ENCODE measurements at regions not wholly inside any gene's neighbourhood (a gene's known extent, or its start where the extent isn't known, plus 50 kb on each side); places are given as distances from the start of the nearest gene placed in this dataset.
A peak's percentile ranks its signal among the peaks of the same experiment; 100 is the strongest.
"Not testable (repeated sequence)": the region's sequence is repeated elsewhere in the genome, so short reads cannot be mapped to it uniquely, and the experiment has no call there.

DNA sequence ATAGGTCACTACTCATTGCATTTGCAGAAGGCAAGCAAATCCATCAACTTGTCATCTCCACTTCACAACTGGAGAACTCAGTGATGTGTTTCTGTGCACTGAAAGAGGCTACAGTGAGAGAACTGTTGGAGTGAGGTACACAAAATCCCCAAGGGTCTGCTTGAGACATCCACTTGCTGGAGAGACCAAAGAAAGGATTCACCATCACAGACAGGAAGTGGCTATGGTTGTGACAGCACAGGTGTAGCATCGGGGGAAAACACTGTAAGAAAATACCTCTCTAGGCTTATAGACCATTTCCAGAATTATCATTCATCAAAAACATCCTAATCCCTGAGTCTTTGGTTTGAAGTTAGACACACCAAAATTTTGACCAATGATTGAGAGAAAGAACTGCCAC lies 201.3 kb upstream of the OR4E1 start:
- DNase-seq (ENCODE audit: low read depth in 1 of 2, low spot score in 1 of 2), result no peak

- no peak for DNase-seq (ENCODE audit: low read depth in 1 of 2, low spot score in 1 of 2)
These were observed 200.5 kb upstream of the OR4E1 start for GRCh38 chr14:21874167-21874566.

DNA sequence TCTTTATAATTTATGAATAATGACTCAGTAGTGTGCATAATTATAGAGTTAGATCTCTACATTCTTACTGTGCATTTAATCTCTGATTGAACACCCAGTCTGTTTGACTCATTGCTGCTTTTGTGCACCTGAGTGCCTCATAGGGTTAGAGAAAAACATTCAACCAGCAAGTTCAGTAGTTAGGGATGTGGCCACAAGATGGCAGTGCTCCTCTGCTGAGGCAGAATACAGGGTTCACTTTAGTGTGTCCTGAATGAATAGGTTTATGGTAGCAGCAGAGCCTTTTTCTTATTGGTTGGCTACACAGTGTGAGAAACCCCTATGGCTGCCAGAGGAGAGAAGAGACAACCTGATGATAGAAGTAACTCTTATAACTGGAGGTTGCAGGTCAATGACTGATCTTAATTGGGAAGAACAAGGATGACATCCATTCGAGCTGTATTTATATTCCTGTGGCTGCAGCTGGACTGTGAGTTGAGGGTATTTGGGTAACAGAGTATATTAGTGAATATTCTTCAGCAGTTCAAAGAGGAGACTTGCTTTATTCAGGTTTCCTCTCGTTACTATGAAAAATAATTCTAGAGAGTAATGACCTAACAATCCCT lies 194.9 kb upstream of the OR4E1 start:
- DNase-seq (ENCODE audit: low read depth in 1 of 2, low spot score in 1 of 2), result peak; percentile 46 to 76

DNA sequence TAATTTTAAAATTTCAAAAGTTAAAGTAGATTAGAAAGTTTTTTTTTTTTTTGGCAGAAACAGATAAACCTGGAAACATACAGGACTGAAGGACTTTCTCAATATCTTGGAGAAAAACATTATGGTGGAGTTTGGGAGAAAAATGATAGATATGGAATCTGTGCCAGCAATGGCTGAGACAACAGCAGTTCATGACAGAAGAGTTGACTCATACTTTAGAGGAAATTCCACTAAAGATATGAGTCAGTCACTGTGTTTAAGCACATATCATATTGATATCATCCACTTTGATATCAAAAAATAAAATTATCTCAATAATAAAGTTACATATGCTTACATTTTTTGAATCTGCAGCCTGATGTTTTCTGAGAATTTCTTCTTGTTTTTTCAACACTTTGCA lies 193.9 kb upstream of the OR4E1 start:
- DNase-seq (ENCODE audit: low read depth in 1 of 2, low spot score in 1 of 2), result no peak

DNA sequence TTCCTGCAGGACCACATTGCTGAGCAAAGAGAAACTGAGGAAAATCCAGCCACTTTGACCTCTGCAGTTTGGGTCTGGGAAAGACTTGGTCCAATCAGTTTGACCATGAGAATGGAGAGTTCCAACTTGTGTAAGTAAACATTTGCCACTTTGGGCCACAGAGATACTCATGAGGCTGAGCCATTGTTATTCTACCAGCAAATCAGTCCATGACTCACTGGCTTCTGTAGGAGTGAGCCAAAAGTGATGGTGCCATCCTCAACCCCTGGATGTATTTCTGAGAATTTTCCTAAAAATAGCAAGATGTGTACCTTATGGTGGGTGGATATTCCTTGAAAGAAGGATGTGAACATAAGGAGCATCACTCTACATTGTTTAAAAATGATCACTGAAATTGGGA lies 192.9 kb upstream of the OR4E1 start:
- DNase-seq (ENCODE audit: low read depth in 1 of 2, low spot score in 1 of 2), result no peak

DNA sequence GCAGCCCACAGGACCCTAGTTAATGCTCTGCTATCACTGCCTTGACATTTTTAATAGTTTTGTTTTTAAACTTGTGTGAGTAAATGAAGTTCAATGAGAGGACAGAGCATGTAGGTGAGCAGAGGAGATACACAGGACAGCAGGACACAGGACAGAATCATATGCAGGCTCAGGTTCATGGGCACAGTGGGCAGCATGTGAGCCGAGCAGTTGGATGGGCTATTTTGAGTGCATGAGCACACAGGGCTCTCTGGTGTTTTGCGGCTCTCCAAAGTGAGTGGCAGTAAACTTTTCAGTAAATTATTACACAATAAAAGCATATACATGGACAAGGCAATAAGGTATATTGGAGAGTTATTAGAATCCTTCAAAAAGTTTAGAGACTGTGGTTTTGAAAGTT lies 189.7 kb upstream of the OR4E1 start:
- DNase-seq (ENCODE audit: low read depth in 1 of 2, low spot score in 1 of 2), result no peak

DNA sequence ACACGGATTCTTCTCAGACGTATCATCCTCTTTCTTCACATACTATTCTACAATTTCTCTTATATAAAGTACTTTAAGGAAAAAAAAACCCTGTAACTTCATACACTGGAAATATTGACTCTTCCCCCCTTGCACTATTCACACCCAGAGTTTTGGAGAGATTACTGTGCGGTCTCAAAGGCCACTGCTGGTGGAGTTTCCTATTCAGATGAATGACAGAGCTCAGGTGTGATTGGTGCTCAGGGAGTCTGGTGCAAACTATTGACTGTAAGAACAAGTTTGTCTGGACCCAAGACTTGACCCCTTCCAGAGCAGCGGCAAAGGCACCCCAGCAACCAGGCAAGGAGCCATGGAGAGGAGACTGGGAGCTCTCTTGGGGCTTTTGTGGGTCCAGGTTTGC lies 187.5 kb upstream of the OR4E1 start:
- DNase-seq (ENCODE audit: low read depth in 1 of 2, low spot score in 1 of 2), result no peak

DNA sequence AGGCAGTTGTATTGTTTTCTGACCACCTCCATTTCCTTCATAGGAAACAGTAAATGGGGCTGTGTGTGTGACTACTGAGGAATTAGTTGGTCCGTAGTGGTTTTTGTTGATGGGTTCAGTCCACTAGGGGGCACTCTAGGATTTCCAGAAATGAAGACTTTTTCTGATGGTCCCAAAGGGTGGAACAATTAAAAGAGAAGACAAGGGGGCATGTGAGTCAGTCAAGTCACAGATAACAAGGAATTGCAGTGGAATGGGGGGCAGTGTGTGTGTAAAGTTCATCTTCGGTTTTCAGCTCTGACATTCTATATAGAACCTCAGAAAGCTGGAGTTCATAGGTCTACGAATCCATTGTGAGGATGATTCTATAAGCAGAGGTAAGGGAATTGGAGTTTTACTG lies 186.6 kb upstream of the OR4E1 start:
- DNase-seq (ENCODE audit: low read depth in 1 of 2, low spot score in 1 of 2), result peak in 1 of 2 donors; percentile 46

- DNase-seq (ENCODE audit: low read depth in 1 of 2, low spot score in 1 of 2), result no peak
These were observed 179.2 kb upstream of the OR4E1 start for GRCh38 chr14:21852775-21853174.

GRCh38 chr14:21852061-21852664 lies 178.5 kb upstream of the OR4E1 start:
- peak; percentile 37 to 58 for DNase-seq (ENCODE audit: low read depth in 1 of 2, low spot score in 1 of 2)

DNA sequence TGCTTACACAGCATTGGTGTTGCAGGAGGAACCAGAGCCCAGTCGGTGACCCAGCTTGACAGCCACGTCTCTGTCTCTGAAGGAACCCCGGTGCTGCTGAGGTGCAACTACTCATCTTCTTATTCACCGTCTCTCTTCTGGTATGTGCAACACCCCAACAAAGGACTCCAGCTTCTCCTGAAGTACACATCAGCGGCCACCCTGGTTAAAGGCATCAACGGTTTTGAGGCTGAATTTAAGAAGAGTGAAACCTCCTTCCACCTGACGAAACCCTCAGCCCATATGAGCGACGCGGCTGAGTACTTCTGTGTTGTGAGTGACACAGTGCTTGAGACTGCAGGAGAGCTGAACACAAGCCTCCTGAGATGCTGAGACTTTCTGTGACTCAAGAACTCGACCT lies 173.3 kb upstream of the OR4E1 start:
- DNase-seq (ENCODE audit: low read depth in 1 of 2, low spot score in 1 of 2), result not testable (repeated sequence)

DNA sequence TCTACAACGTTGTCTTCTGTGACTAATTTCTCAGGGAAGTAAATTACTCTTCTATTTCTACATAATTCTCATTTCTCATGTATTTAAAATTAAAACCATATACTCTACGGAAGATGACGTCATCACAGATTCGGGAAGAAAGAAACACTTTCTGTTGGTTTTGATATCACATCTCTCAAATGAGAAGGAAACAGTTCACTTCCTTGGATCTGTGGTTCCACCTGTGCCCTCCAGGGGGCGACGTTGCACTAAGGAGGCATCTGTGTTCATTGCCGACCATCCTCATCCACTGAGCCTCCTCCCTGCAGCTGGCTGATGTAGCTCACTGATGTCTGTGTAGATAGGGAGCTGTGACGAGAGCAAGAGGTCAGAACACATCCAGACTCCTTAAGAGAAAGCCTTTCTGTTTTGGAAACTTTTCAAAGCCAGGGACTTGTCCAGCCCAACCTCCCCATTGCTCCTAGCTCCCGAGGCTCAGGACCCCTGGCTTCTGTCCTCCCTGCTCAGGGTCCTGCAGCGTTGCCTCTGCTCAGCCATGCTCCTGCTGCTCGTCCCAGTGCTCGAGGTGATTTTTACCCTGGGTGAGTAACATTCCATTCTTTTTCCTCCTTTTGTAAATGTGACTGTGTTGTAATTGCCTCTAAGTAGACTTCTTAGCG lies 172.7 kb upstream of the OR4E1 start:
- DNase-seq (ENCODE audit: low read depth in 1 of 2, low spot score in 1 of 2), result peak; percentile 37 to 60

DNA sequence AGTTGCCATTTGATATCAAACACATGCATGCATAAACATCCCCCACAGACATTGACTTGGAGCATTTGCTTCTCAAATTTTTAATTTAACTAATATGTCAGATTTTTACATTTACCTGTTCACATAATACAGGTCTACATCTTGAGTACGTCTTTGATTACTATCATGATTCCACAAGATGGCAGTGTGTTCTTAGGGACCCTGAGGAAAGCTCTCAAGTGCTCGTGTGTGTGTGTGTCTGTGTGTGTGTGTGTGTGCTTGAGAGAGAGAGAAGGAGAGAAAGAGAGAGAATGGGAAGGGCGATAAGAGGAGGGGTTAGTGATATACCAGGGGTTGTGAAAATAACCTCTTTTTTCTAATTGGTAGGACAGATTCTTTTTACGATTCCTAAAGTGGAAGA lies 167.1 kb upstream of the OR4E1 start:
- DNase-seq (ENCODE audit: low read depth in 1 of 2, low spot score in 1 of 2), result no peak

- no peak for DNase-seq (ENCODE audit: low read depth in 1 of 2, low spot score in 1 of 2)
These were observed 160.2 kb upstream of the OR4E1 start for GRCh38 chr14:21833836-21834235.

- no peak for DNase-seq (ENCODE audit: low read depth in 1 of 2, low spot score in 1 of 2)
These were observed 152.2 kb upstream of the OR4E1 start for GRCh38 chr14:21825845-21826244.

- DNase-seq (ENCODE audit: low read depth in 1 of 2, low spot score in 1 of 2), result peak in 1 of 2 donors; percentile 48
These were observed 151.6 kb upstream of the OR4E1 start for GRCh38 chr14:21825149-21825743.

DNA sequence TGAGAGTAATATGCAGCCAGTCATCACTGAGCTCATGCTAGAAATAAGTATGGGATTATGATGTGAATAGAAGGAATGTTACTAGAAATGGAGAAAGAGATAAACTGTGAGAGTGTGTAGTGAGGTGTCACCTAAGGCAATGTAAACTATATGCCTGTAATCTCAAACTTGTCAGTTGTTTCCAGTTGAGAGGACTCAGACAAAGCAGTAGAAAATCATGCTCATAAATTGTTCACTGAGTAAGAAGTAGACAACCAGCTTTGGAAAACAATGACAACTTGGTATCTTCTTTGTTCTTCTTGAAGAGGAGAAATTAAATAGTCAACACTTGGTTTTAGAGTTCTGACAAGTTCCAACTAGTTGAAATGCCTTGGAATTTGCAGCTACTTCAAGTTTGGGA lies 148.5 kb upstream of the OR4E1 start:
- DNase-seq (ENCODE audit: low read depth in 1 of 2, low spot score in 1 of 2), result no peak

DNA sequence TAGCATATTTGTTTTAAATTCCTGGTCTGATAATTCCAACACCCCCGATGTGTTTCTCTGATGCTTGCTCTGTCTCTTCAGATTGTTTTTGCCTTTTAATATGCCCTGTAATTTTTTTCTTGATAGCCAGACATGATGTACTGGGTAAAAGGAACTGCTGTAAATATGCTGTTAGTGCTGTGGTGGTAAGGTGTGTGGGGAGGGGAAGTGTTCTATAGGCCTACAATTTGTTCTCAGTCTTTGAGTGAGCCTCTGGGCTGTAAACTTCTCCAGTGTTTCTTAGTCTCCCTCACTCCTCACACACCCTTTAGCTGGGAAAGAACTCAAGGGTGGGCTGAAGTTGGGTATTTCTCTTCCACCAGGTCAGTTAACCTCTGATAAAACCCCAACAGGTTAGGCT lies 147.0 kb upstream of the OR4E1 start:
- DNase-seq (ENCODE audit: low read depth in 1 of 2, low spot score in 1 of 2), result no peak

GRCh38 chr14:21819891-21820290 lies 146.3 kb upstream of the OR4E1 start:
- not testable (repeated sequence) for DNase-seq (ENCODE audit: low read depth in 1 of 2, low spot score in 1 of 2)

- DNase-seq (ENCODE audit: low read depth in 1 of 2, low spot score in 1 of 2), result not testable (repeated sequence)
These were observed 143.4 kb upstream of the OR4E1 start for GRCh38 chr14:21817010-21817409.

DNA sequence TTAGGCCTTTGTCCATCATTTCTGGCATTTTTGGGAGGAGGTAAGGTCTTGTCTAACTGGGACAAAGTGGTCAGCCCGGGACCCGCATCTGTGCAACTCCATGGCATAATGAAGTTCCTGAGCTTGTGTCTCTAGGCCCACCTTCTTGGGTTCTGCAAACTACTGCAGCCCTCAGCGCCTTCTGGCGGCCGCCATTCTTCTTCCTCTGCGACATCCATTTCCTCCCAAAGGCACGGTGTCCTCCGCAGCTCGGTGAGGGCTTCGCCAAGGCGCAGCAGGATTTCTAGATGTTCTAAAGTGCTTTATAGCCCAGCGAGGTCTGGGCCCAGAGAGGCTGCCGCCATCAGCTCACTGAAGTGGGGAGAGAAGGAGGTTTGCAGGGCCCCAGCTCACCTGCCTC lies 134.4 kb upstream of the OR4E1 start:
- DNase-seq (ENCODE audit: low read depth in 1 of 2, low spot score in 1 of 2), result no peak

DNA sequence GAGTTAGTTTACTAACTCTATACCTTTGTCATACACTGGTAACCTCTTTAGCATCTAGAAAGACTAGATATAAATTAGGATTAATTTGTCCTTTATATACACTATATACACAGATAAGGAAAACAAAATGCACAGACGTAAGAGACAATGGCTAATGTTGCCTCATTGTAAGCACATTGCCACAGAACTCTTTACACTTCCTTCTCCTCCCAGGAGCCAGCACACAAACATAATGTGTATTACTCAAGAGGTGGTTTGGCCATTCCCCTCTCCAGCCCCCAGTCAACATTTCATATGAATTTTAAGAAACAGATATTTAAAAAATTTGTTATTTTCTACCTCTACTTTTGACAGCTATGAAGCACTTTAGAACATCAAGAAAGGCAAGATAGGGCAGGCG lies 131.4 kb upstream of the OR4E1 start:
- no peak for DNase-seq (ENCODE audit: low read depth in 1 of 2, low spot score in 1 of 2)
